ENCODE measurements at regions not wholly inside any gene's neighbourhood (a gene's known extent, or its start where the extent isn't known, plus 50 kb on each side); places are given as distances from the start of the nearest gene placed in this dataset.

DNA sequence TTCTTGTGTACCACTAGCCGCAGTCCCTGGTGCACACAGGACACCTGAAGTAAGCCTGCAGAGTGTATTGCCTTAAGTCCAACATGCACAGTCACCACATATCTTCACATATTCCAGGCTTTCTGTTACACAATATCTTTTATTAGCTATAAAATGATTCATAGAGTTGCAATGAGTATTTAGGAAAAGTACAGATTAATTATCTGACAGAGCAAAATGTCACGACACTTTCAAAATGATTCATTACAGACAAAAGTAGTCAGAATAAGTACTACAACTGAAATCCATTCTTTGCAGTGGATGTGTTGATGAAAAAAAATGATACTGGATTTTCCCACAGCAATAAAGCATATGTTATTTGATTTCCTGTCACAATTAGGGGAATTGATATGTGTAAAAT lies 199.5 kb upstream of the ASCC3 start:
- TF ChIP-seq CC2D1A (CRISPR knock-in tag; IDR thresholded peaks at IDR 0.05) (no peak), FOXM1 (CRISPR knock-in tag; IDR thresholded peaks at IDR 0.05) (no peak), NR2F6 (IDR thresholded peaks at IDR 0.05) (no peak), NR2F6 (CRISPR knock-in tag; IDR thresholded peaks at IDR 0.05) (no peak), DR1 (CRISPR knock-in tag; IDR thresholded peaks at IDR 0.05) (no peak), HDAC2 (CRISPR knock-in tag; IDR thresholded peaks at IDR 0.05) (no peak)
- TF ChIP-seq, protein P1, sequence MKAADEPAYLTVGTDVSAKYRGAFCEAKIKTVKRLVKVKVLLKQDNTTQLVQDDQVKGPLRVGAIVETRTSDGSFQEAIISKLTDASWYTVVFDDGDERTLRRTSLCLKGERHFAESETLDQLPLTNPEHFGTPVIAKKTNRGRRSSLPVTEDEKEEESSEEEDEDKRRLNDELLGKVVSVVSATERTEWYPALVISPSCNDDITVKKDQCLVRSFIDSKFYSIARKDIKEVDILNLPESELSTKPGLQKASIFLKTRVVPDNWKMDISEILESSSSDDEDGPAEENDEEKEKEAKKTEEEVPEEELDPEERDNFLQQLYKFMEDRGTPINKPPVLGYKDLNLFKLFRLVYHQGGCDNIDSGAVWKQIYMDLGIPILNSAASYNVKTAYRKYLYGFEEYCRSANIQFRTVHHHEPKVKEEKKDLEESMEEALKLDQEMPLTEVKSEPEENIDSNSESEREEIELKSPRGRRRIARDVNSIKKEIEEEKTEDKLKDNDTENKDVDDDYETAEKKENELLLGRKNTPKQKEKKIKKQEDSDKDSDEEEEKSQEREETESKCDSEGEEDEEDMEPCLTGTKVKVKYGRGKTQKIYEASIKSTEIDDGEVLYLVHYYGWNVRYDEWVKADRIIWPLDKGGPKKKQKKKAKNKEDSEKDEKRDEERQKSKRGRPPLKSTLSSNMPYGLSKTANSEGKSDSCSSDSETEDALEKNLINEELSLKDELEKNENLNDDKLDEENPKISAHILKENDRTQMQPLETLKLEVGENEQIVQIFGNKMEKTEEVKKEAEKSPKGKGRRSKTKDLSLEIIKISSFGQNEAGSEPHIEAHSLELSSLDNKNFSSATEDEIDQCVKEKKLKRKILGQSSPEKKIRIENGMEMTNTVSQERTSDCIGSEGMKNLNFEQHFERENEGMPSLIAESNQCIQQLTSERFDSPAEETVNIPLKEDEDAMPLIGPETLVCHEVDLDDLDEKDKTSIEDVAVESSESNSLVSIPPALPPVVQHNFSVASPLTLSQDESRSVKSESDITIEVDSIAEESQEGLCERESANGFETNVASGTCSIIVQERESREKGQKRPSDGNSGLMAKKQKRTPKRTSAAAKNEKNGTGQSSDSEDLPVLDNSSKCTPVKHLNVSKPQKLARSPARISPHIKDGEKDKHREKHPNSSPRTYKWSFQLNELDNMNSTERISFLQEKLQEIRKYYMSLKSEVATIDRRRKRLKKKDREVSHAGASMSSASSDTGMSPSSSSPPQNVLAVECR (CRISPR knock-in tag; IDR thresholded peaks at IDR 0.05; ENCODE audit: borderline replicate concordance), result no peak
